WTC11 (cell line): ENCODE measurements at regions not wholly inside any gene's neighbourhood (a gene's known extent, or its start where the extent isn't known, plus 50 kb on each side); places are given as distances from the start of the nearest gene placed in this dataset.

ENCODE experiments used
- ATAC-seq: fragments of 200-7000 bp; cut with Tn5 transposase; 2 replicates; pipeline ENCODE4 v1.10.0; 2021; ENCODE audit warnings: mild to moderate bottlenecking, moderate library complexity
- CTCF ChIA-PET: fragments of 300-600 bp; sonication (Branson Sonifier 250); formaldehyde crosslinking; loops from one replicate; lab custom pipeline; 2021; ENCODE audit warnings: antibody characterized with exemption; lab: Charles Lee
- POLR2A ChIA-PET: fragments of 350-600 bp; sonication (Branson Sonifier 250); formaldehyde crosslinking; loops from one replicate; lab custom pipeline; 2021; ENCODE audit warnings: antibody characterized with exemption; lab: Charles Lee
- DNase-seq: peaks from one replicate; pipeline ENCODE4 v3.0.0; 2021; ENCODE audit warnings: low spot score
- H3K27ac Mint-ChIP-seq: 2 replicates; pipeline ENCODE4 v1.8.0; 2021; ENCODE audit warnings: mixed read lengths
- H3K27me3 Mint-ChIP-seq: 2 replicates; pipeline ENCODE4 v1.8.0; 2021; ENCODE audit warnings: low read depth, mild to moderate bottlenecking, moderate library complexity, mixed read lengths
- H3K36me3 Mint-ChIP-seq: 2 replicates; pipeline ENCODE4 v1.8.0; 2021; ENCODE audit warnings: mixed read lengths
- H3K4me1 Mint-ChIP-seq: 2 replicates; pipeline ENCODE4 v1.8.0; 2022; ENCODE audit warnings: mixed read lengths
- H3K4me3 Mint-ChIP-seq: 2 replicates; pipeline ENCODE4 v1.8.0; 2021; ENCODE audit warnings: mild to moderate bottlenecking, moderate library complexity, mixed read lengths
- H3K9me3 Mint-ChIP-seq: 2 replicates; pipeline ENCODE4 v1.8.0; 2021; ENCODE audit warnings: mixed read lengths
- ATF2 ChIP-seq: sonication (generic); formaldehyde crosslinking; IDR thresholded peaks from 2 replicates; pipeline ENCODE4 v1.8.1; 2022; ENCODE audit warnings: low read depth, missing genetic modification reagents, borderline replicate concordance
- ATF6 ChIP-seq: sonication (generic); formaldehyde crosslinking; IDR thresholded peaks from 2 replicates; pipeline ENCODE4 v1.8.1; 2023; ENCODE audit warnings: mild to moderate bottlenecking, missing genetic modification reagents
- EMX1 ChIP-seq: fragments of 250-450 bp; sonication (Bioruptor Pico); IDR thresholded peaks from 2 replicates; pipeline ENCODE4 v1.8.0; 2021; ENCODE audit warnings: mild to moderate bottlenecking
- ERG ChIP-seq: fragments of 250-450 bp; sonication (Bioruptor Pico); IDR thresholded peaks from 2 replicates; pipeline ENCODE4 v1.8.0; 2021; ENCODE audit warnings: mild to moderate bottlenecking
- FOXP4 ChIP-seq: sonication (generic); formaldehyde crosslinking; IDR thresholded peaks from 2 replicates; pipeline ENCODE4 v1.8.0; 2022; ENCODE audit warnings: mild to moderate bottlenecking, missing genetic modification reagents
- RORB ChIP-seq: fragments of 250-450 bp; sonication (Bioruptor Pico); IDR thresholded peaks from 2 replicates; pipeline ENCODE4 v1.9.0; 2021; ENCODE audit warnings: mild to moderate bottlenecking
- SMAD3 ChIP-seq: sonication (generic); formaldehyde crosslinking; IDR thresholded peaks from 2 replicates; pipeline ENCODE4 v1.8.0; 2022; ENCODE audit warnings: missing genetic modification reagents, mild to moderate bottlenecking, borderline replicate concordance
- SMAD4 ChIP-seq: sonication (generic); formaldehyde crosslinking; IDR thresholded peaks from 2 replicates; pipeline ENCODE4 v1.8.0; 2022; ENCODE audit warnings: mild to moderate bottlenecking, missing genetic modification reagents
- TEAD1 ChIP-seq: sonication (generic); formaldehyde crosslinking; IDR thresholded peaks from 2 replicates; pipeline ENCODE4 v1.8.0; 2022; ENCODE audit warnings: mild to moderate bottlenecking, missing genetic modification reagents
- ZNF423 ChIP-seq: fragments of 250-450 bp; sonication (Bioruptor Pico); IDR thresholded peaks from 2 replicates; pipeline ENCODE4 v2.1.2; 2022; ENCODE audit warnings: mild to moderate bottlenecking, moderate library complexity
- ZNF425 ChIP-seq: fragments of 250-450 bp; sonication (Bioruptor Pico); conservative IDR thresholded peaks from 2 replicates; pipeline ENCODE4 v1.9.0; 2021; ENCODE audit warnings: mild to moderate bottlenecking
- ZSCAN18 ChIP-seq: fragments of 250-450 bp; sonication (Bioruptor Pico); IDR thresholded peaks from 2 replicates; pipeline ENCODE4 v2.1.2; 2022; ENCODE audit warnings: mild to moderate bottlenecking, moderate library complexity

- no peak overlapping the region for H3K4me3 Mint-ChIP-seq
- CTCF ChIA-PET, result no interaction called here
Observed at GRCh38 chr2:8594731-8595427, 87.0 kb upstream of the ID2 start.

GRCh38 chr2:8595428-8595805 is 86.4 kb upstream of the ID2 start:
- H3K27me3 Mint-ChIP-seq, result no peaks in the 10 kb centered on the region
- no peak for TF ChIP-seq RORB (CRISPR knock-in tag)
- no peak for TF ChIP-seq ZNF425 (CRISPR knock-in tag)
- TF ChIP-seq ZSCAN18 (CRISPR knock-in tag), result no peak
- TF ChIP-seq FOXP4, result no peak
- no peak for TF ChIP-seq ERG (CRISPR knock-in tag)
- TF ChIP-seq ATF6 (CRISPR knock-in tag), result no peak
- no peak for TF ChIP-seq TEAD1 (CRISPR knock-in tag)
- TF ChIP-seq ZNF423, result no peak
- TF ChIP-seq EMX1 (CRISPR knock-in tag), result no peak
- TF ChIP-seq, all 79 proteins: peak for 0
- Mint-ChIP-seq H3K4me1 (0 out of 2 replicates have a peak, but pooled peaks cover 3% of the 10 kb centered on the region), H3K27ac (no peak overlapping the region), H3K9me3 (no peaks in the 10 kb centered on the region), H3K36me3 (no peaks in the 10 kb centered on the region), H3K4me3 (no peak overlapping the region)
- no peak for DNase-seq
- ChIA-PET CTCF (no interaction called here), POLR2A (no interaction called here)
- no peak for ATAC-seq

More at GRCh38 chr2:8594731-8595427, 87.0 kb upstream of the ID2 start:
- H3K27me3 Mint-ChIP-seq, result no peaks in the 10 kb centered on the region
- POLR2A ChIA-PET, result no interaction called here
- no peak for DNase-seq
- TF ChIP-seq SMAD4 (no peak), TEAD1 (CRISPR knock-in tag) (no peak), ATF2 (CRISPR knock-in tag) (no peak), SMAD3 (no peak)
- TF ChIP-seq, all 79 proteins: peak for 0
- Mint-ChIP-seq H3K4me1 (0 out of 2 replicates have a peak, but pooled peaks cover 3% of the 10 kb centered on the region), H3K9me3 (no peaks in the 10 kb centered on the region), H3K27ac (no peak overlapping the region), H3K36me3 (no peaks in the 10 kb centered on the region)
- no peak for ATAC-seq
